Activated naive CD8-positive, alpha-beta T cell (primary cell): ENCODE measurements at regions not wholly inside any gene's neighbourhood (a gene's known extent, or its start where the extent isn't known, plus 50 kb on each side); places are given as distances from the start of the nearest gene placed in this dataset.

Experiments
- H3K27ac Mint-ChIP-seq: one replicate; pipeline ENCODE4 v1.8.0; 2021; ENCODE audit warnings: mixed read lengths
- H3K27me3 Mint-ChIP-seq: one replicate; pipeline ENCODE4 v1.8.0; 2021; ENCODE audit warnings: mixed read lengths
- H3K36me3 Mint-ChIP-seq: one replicate; pipeline ENCODE4 v1.8.0; 2021; ENCODE audit warnings: mixed read lengths
- H3K4me1 Mint-ChIP-seq: one replicate; pipeline ENCODE4 v1.8.0; 2021; ENCODE audit warnings: low read depth, mixed read lengths
- H3K4me3 Mint-ChIP-seq: one replicate; pipeline ENCODE4 v1.8.0; 2021; ENCODE audit warnings: mild to moderate bottlenecking, mixed read lengths
- H3K9me3 Mint-ChIP-seq: one replicate; pipeline ENCODE4 v1.8.0; 2021; ENCODE audit warnings: low read depth, mixed read lengths

DNA sequence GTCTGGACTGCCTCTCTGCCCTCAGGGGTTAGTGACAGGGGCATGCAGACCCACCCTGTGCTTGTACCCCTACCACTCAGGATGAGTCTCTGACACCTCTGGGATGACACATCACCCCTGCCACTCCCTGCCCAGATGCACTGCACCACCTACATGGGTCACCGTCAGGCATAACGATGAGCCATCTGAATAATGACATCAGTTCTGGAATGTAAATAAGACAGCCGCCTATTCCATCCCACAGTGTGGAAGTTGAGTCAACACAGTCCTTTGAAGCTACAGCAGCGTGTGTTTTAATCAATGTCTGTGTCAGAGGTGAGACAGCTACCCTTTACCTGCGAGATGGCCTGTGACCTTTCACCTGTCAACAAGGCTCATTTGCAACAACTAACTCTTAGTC is 268.7 kb upstream of the ARRDC4 start:
- no peaks in the 10 kb centered on the region for H3K4me1 Mint-ChIP-seq
- no peaks in the 10 kb centered on the region for H3K36me3 Mint-ChIP-seq
- no peak overlapping the region for H3K4me3 Mint-ChIP-seq
- H3K9me3 Mint-ChIP-seq: peaks cover 2% of the 10 kb centered on the region
- H3K27me3 Mint-ChIP-seq: peaks cover 5% of the 10 kb centered on the region
- H3K27ac Mint-ChIP-seq: no peak overlapping the region

DNA sequence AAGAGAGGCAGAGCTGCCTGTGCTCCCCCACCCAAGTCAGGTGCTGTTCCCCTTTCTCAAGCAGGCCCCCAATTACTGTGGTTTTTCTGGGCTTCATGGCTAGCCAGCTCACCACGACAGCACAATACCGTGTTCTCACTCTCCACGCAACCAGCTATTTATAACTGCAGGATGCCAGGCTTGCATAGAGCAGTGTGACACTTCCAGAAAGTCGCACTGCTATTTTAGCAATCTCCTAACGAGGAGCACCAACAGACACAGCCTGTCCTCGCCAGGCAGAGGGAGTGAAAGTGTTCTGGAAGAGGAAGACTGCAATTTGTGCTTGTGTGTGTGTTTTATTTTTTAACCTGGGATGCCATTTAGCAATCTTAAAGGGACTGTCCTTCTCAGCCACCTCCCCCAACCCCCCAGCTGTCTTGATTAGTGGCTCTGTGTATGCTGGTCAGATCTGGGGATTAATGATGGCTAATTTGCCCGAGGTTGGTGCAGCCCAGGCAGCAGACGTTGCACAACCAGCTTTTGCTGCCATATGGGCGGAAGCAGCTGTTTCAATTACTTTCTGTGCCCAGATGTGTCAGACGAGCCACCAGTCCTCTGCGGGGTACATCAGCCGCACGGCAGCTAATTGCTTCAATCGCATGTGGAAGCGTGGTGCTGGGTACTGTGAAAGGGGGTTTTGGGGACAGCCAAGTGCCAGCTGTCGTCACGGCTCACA is 268.0 kb upstream of the ARRDC4 start:
- H3K27ac Mint-ChIP-seq: no peak overlapping the region
- no peaks in the 10 kb centered on the region for H3K4me1 Mint-ChIP-seq
- H3K9me3 Mint-ChIP-seq: peaks cover 6% of the 10 kb centered on the region
- H3K27me3 Mint-ChIP-seq: peaks cover 5% of the 10 kb centered on the region
- no peak overlapping the region for H3K4me3 Mint-ChIP-seq
- no peaks in the 10 kb centered on the region for H3K36me3 Mint-ChIP-seq

DNA sequence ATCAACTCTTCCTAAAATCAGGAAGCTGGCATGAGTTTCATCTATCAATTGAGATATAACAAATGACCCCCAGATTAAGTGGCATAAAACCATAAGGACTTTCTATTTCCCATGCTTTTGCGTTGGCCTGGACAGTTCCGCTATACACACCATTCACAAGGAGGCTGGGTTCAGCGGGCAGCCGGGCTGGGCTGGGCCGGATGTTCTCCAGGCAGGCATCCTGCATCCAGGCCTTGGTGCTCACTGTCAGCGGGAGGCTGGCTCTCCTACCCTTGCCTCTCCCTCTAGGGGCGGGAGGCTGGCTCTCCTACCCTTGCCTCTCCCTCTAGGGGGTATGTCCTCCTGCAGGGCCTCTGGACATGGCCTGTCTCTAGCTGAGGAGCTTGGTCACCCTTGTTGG is 266.0 kb upstream of the ARRDC4 start:
- H3K4me1 Mint-ChIP-seq: no peaks in the 10 kb centered on the region
- peaks cover 6% of the 10 kb centered on the region for H3K9me3 Mint-ChIP-seq
- no peak overlapping the region for H3K4me3 Mint-ChIP-seq

DNA sequence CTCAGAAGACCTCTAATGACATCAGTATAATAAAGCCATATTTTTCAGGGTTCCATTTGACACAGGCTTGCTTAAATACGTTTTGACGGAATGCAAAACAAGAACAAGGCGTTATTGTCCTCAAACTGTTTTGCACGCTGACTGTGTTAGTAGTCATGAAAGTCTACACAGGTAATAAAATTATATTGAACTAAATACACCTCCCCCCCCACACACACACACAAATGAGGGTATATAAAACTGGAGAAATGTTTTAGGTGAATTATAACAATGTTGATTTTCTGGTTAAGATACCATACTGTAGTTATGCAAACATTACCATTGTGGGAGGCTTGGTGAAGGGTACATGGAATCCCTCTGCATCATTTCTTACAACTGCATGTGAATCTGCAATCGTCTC is 257.1 kb upstream of the ARRDC4 start:
- Mint-ChIP-seq H3K9me3 (no peaks in the 10 kb centered on the region), H3K27me3 (peaks cover 3% of the 10 kb centered on the region), H3K36me3 (no peaks in the 10 kb centered on the region)

More for the DNA sequence above, 266.0 kb upstream of the ARRDC4 start:
- Mint-ChIP-seq H3K27ac (no peak overlapping the region), H3K27me3 (peaks cover 4% of the 10 kb centered on the region), H3K36me3 (no peaks in the 10 kb centered on the region)

DNA sequence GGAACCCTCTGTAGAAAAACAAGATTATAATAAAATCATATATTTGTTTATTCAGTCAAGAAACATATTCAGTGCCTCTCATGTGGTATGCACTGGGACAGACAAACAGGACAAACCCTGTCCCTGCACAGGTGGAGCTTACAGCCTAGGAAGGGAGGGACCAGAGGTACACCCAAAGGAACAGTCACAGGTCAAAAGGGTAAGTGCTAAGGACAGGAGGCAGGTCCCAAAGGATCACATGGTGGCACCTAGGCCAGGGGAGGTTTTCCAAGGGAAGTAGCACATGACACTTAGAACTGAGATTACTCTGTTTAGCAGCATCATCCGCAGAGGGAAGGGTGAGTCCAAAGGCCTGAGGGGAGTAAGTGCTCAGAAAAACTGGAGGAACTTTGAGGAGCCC is 254.4 kb upstream of the ARRDC4 start:
- Mint-ChIP-seq H3K27me3 (peaks cover 3% of the 10 kb centered on the region), H3K36me3 (no peaks in the 10 kb centered on the region), H3K4me1 (no peaks in the 10 kb centered on the region), H3K4me3 (no peak overlapping the region), H3K27ac (no peak overlapping the region), H3K9me3 (no peaks in the 10 kb centered on the region)

More for the DNA sequence above, 257.1 kb upstream of the ARRDC4 start:
- H3K4me1 Mint-ChIP-seq: no peaks in the 10 kb centered on the region
- H3K4me3 Mint-ChIP-seq: no peak overlapping the region
- no peak overlapping the region for H3K27ac Mint-ChIP-seq

DNA sequence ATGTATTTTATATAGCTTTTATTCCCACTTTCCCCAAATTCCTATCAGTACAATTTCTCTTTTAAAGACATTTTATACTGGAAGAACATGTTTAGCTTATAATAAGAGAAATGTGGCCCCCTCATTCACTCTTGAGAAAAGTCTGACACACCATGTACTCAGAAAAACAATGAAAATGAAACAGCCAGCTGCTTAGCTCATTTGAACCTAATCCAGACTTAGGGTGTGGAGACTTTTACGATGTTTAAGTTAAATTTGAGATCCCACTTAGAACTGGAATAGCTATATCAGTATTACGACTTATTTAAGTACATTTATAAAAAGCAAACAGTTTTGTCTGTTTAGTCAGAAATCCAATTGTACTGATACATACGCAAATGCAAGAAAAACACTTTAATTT is 252.3 kb upstream of the ARRDC4 start:
- no peaks in the 10 kb centered on the region for H3K9me3 Mint-ChIP-seq
- H3K27ac Mint-ChIP-seq: no peak overlapping the region
- no peak overlapping the region for H3K4me3 Mint-ChIP-seq
- no peaks in the 10 kb centered on the region for H3K27me3 Mint-ChIP-seq
- no peaks in the 10 kb centered on the region for H3K4me1 Mint-ChIP-seq
- no peaks in the 10 kb centered on the region for H3K36me3 Mint-ChIP-seq

DNA sequence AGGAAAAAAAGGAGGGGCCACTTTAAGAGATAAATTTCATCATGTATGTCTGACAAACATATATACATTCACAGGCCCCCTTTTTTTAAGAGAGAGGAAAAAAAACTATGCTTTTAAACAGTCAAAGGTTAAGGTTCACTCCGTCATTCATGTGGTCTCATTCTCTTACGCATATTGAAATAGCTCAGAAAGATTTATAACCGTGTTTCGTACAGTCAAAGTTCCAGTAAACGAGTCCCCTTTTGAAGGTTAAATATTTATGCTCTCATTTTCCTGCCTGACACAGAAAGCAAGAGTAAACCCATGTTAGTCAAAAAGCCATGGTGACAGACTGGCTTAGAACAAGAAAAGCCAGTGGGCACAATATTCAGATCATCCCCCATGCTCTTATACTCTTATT is 248.0 kb upstream of the ARRDC4 start:
- Mint-ChIP-seq H3K27me3 (peaks cover 1% of the 10 kb centered on the region), H3K4me3 (no peak overlapping the region), H3K9me3 (no peaks in the 10 kb centered on the region), H3K4me1 (no peaks in the 10 kb centered on the region), H3K36me3 (no peaks in the 10 kb centered on the region), H3K27ac (no peak overlapping the region)

DNA sequence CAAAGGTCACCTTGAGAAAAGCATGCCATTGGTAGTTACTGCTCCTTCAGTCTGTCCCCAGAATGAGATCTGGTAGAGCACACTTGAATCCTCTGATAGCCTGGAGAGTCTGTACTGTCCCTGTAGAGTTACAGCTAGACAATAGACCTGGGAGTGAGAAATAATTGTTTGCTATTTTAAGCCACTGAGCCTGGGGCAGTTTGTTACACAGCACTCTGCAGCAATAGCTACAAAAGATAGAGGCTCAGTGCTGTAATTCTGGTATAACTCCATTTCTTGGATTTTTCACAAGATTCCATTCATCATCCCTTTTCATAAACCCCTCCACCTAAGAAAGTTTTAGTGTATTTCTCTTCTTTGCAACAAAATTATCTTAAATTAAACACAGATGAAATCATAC is 242.7 kb upstream of the ARRDC4 start:
- H3K4me3 Mint-ChIP-seq: no peak overlapping the region
- no peak overlapping the region for H3K27ac Mint-ChIP-seq
- no peaks in the 10 kb centered on the region for H3K36me3 Mint-ChIP-seq
- peaks cover 1% of the 10 kb centered on the region for H3K27me3 Mint-ChIP-seq
- no peaks in the 10 kb centered on the region for H3K4me1 Mint-ChIP-seq
- peaks cover 3% of the 10 kb centered on the region for H3K9me3 Mint-ChIP-seq

DNA sequence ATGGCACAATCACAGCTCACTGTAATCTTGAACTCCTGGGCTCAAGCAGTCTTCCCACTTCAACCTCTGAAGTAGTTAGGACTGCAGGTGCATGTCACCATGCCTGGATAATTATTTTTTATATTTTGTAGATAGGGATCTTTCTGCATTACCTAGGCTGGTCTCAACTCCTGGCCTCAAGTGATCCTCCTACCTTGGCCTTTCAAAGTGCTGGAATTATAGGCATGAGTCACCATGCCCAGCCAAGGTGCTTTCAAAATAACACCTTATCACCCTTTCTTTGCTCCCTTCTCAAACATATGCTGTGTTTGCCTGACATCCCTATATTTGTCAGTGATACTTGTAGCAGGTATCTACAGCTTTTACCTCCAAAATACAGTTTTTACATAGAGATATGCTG is 242.0 kb upstream of the ARRDC4 start:
- no peaks in the 10 kb centered on the region for H3K4me1 Mint-ChIP-seq
- H3K27me3 Mint-ChIP-seq: peaks cover 1% of the 10 kb centered on the region
- H3K9me3 Mint-ChIP-seq: peaks cover 3% of the 10 kb centered on the region
- no peak overlapping the region for H3K27ac Mint-ChIP-seq
- no peak overlapping the region for H3K4me3 Mint-ChIP-seq
- no peaks in the 10 kb centered on the region for H3K36me3 Mint-ChIP-seq

DNA sequence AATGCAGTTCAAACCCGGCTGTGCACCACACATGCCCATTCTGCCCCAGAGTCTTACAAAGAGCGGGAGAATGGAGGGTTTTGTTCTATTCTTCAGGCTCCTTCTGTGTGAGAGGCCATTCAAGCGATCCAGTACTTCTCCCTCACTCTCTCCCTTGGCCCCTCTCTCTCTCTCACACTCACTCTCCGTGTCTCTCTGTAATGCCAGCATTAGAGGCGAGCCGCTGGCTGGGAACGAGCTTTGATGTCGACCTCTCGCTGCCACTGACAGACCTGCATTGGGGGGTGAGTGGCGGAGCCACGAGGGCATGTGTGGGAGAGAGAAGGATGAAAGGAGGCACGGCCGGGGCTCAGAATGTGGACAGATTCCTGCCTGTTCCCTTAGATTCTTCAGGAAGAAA is 231.7 kb upstream of the ARRDC4 start:
- Mint-ChIP-seq H3K4me1 (no peaks in the 10 kb centered on the region), H3K36me3 (no peaks in the 10 kb centered on the region), H3K4me3 (no peak overlapping the region), H3K9me3 (no peaks in the 10 kb centered on the region), H3K27ac (no peak overlapping the region), H3K27me3 (no peaks in the 10 kb centered on the region)

DNA sequence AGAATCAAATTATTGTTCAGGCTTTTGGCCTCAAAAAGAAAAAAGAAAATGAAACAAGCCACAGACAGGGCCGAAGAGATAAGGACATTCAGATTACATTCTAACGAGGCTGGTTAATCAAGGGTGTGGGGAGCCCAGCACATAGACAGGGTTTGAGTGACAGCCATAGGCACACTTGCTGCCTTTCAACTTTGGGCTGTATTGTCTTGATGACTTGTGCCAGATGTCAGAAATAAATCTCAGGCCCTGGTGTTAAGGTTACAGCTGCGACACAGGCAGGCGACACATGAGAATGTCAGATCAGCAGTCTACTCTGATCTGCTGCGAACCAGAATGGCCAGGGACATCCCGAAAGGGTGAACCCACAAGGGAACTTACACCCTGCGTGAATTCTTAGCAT is 231.2 kb upstream of the ARRDC4 start:
- H3K4me1 Mint-ChIP-seq: no peaks in the 10 kb centered on the region
- no peak overlapping the region for H3K4me3 Mint-ChIP-seq
- no peak overlapping the region for H3K27ac Mint-ChIP-seq

DNA sequence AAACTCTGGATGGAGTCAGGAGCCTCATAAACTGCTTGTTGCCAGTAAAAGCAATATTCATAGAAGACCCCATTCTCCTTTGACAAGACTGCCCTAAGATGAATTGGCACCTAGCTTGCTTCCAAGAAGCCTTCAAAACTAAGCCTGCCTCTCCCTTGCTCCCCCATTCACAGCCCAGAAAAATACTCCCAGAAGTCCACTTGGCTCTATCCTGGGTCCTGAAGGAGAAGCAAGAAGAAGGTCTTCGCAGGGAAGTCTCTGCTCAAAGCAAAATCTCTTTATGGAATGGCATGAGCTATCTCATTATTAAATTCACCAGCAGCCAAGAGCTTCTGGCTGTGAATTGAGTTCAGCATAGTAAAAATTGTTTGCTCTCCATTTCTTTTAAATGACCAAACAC is 230.2 kb upstream of the ARRDC4 start:
- Mint-ChIP-seq H3K27me3 (no peaks in the 10 kb centered on the region), H3K4me3 (no peak overlapping the region), H3K36me3 (no peaks in the 10 kb centered on the region), H3K4me1 (no peaks in the 10 kb centered on the region), H3K9me3 (no peaks in the 10 kb centered on the region), H3K27ac (no peak overlapping the region)

More for the DNA sequence above, 231.2 kb upstream of the ARRDC4 start:
- H3K27me3 Mint-ChIP-seq: no peaks in the 10 kb centered on the region
- no peaks in the 10 kb centered on the region for H3K9me3 Mint-ChIP-seq
- H3K36me3 Mint-ChIP-seq: no peaks in the 10 kb centered on the region

DNA sequence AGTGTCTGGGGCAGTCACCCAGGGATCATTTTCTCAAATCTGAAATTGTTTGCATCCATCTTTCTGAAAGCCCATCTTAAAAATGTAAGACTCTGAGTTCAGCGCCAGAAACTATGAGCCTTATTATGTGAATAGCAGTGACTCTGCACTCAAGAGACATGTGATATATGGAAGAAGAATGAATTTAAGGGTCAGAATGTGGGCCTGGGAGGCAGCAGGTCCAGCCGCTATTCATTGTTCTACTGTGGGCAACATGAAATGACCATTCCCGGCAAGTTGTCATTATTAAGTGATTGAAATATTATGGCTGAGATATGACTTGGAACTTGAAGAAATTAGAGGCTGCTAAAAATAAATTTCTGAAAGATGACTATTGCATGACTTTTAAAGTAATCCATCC is 228.6 kb upstream of the ARRDC4 start:
- Mint-ChIP-seq H3K27ac (no peak overlapping the region), H3K27me3 (no peaks in the 10 kb centered on the region), H3K4me1 (no peaks in the 10 kb centered on the region), H3K4me3 (no peak overlapping the region), H3K36me3 (no peaks in the 10 kb centered on the region), H3K9me3 (no peaks in the 10 kb centered on the region)

DNA sequence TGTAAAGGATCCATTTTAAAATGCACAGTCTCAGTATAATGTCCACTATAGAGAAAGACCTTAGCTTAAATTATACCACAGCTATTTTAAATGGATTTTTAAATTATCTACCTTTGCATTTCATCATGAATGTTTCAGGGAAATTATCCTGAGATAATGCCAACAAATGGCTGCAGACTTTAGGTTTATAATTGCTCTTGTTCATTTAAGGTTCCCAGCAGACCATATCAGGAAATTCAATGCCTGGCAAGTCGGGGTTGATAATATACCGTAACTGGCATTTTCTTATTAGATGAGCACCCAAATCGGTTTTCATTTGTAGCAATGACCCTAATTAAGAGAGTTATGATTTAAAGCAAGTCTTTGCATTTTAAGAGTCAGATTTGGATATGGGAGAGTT is 227.1 kb upstream of the ARRDC4 start:
- Mint-ChIP-seq H3K4me3 (no peak overlapping the region), H3K9me3 (no peaks in the 10 kb centered on the region), H3K4me1 (no peaks in the 10 kb centered on the region), H3K36me3 (no peaks in the 10 kb centered on the region), H3K27me3 (no peaks in the 10 kb centered on the region), H3K27ac (no peak overlapping the region)

DNA sequence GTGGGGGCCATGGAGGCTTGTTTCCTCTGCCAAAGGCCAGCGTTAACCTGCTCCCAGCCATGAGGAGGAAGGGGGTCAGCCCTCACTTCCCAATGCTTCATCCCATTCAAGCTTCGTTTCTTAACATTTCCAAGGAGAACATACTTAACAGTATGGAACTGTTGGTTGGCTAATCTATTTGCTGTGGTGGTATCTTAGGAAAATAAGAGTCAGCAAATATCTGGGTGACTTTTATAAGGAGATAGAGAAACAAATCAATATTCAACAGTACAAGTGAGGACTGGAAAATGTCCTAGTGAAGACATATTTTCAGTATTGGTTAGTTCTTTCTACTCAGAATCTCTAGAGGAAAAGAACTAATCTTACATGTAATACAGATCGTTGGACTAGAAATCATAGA is 223.8 kb upstream of the ARRDC4 start:
- Mint-ChIP-seq H3K4me3 (no peak overlapping the region), H3K9me3 (no peaks in the 10 kb centered on the region), H3K36me3 (no peaks in the 10 kb centered on the region), H3K27me3 (no peaks in the 10 kb centered on the region), H3K4me1 (no peaks in the 10 kb centered on the region), H3K27ac (no peak overlapping the region)

DNA sequence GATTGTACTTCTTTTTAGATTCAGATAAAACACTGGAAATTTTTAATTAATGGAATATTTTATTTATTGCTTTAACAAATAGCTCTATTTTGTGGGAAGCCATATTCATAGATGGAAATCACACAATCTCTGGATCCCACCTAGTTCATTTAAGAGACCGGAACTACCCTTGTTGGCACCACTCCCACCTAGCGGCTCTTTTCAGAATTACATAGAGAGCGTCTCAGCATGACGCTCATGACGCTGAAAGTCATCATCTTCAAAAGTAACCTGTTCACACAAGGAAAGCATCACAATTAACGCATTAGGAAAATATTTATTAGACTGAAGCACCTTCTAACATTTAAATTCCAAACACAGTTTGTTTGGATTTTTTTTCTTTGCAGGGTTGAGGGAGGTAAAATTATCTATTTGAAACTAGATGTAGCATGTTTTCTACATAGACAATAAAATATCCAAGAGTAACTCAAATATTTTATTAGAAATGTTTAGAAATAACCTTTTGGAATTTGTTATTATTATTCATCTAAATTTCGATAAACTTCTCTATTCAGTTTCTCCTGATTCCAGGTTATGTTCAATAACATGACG is 214.9 kb upstream of the ARRDC4 start:
- no peak overlapping the region for H3K4me3 Mint-ChIP-seq
- no peaks in the 10 kb centered on the region for H3K4me1 Mint-ChIP-seq
- H3K27ac Mint-ChIP-seq: no peak overlapping the region
- H3K27me3 Mint-ChIP-seq: peaks cover 3% of the 10 kb centered on the region
- no peaks in the 10 kb centered on the region for H3K9me3 Mint-ChIP-seq
- H3K36me3 Mint-ChIP-seq: no peaks in the 10 kb centered on the region
